Left ventricle myocardium inferior (tissue), 1 donor: ENCODE measurements at regions not wholly inside any gene's neighbourhood (a gene's known extent, or its start where the extent isn't known, plus 50 kb on each side); places are given as distances from the start of the nearest gene placed in this dataset.

ENCODE experiments used
- DNase-seq: peaks from one replicate; pipeline ENCODE4 v3.0.0-alpha.2; 2020
- H3K27ac ChIP-seq: fragments of 200-600 bp; replicated peaks from 2 replicates; pipeline ENCODE4 v1.8.0; 2021
- H3K27me3 ChIP-seq: fragments of 200-600 bp; 2 replicates; pipeline ENCODE4 v1.8.0; 2021; ENCODE audit warnings: low read depth
- H3K36me3 ChIP-seq: fragments of 200-600 bp; 2 replicates; pipeline ENCODE4 v1.8.0; 2021
- H3K4me1 ChIP-seq: fragments of 200-600 bp; 2 replicates; pipeline ENCODE4 v1.8.0; 2021
- H3K4me3 ChIP-seq: fragments of 200-600 bp; 2 replicates; pipeline ENCODE4 v1.8.0; 2021; ENCODE audit warnings: mild to moderate bottlenecking, moderate library complexity
- H3K9me3 ChIP-seq: fragments of 200-600 bp; replicated peaks from 2 replicates; pipeline ENCODE4 v1.8.0; 2021
- intact Hi-C: fragments of 100-400 bp; cut with micrococcal nuclease; formaldehyde crosslinking; loops from one replicate; pipeline ENCODE4 v1.11.0; 2022
- TF ChIP-seq, protein P1 (sequence below): fragments of 200-600 bp; IDR thresholded peaks from 2 replicates; pipeline ENCODE4 v1.8.0; 2021; ENCODE audit warnings: antibody characterized with exemption, mild to moderate bottlenecking, borderline replicate concordance
- donor health status: DM: no; HTN: yes; CAD: no; lungs with severe emphysema.

DNA sequence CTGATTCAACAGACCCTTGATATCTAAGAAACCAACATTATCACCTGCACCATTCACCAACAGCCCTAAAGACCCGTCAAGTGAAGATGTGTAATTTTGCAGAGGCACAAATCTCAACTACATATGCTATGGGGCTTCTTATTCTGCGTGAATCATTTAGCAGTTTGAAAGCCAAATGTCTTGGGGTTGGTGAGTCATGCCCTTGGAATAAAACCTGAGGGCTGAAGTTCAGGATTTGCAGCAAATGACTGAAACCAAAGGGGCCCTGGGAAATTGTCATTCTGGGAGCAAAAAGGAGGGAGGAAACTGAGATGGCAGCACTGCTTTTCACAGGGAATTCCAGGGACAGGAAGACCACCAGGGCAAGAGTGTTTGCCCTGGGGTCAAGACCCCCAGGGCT, 79.2 kb upstream of the TNR start:
- H3K9me3 ChIP-seq, result peaks cover 14% of the 10 kb centered on the region
- DNase-seq, result no peak
- no peak overlapping the region for H3K4me3 ChIP-seq
- H3K4me1 ChIP-seq, result peaks cover 3% of the 10 kb centered on the region
- TF ChIP-seq, protein P1, sequence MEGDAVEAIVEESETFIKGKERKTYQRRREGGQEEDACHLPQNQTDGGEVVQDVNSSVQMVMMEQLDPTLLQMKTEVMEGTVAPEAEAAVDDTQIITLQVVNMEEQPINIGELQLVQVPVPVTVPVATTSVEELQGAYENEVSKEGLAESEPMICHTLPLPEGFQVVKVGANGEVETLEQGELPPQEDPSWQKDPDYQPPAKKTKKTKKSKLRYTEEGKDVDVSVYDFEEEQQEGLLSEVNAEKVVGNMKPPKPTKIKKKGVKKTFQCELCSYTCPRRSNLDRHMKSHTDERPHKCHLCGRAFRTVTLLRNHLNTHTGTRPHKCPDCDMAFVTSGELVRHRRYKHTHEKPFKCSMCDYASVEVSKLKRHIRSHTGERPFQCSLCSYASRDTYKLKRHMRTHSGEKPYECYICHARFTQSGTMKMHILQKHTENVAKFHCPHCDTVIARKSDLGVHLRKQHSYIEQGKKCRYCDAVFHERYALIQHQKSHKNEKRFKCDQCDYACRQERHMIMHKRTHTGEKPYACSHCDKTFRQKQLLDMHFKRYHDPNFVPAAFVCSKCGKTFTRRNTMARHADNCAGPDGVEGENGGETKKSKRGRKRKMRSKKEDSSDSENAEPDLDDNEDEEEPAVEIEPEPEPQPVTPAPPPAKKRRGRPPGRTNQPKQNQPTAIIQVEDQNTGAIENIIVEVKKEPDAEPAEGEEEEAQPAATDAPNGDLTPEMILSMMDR, result no peak
- H3K27me3 ChIP-seq, result no peaks in the 10 kb centered on the region
- intact Hi-C loops, result no loop called here
- H3K36me3 ChIP-seq, result no peaks in the 10 kb centered on the region
- H3K27ac ChIP-seq, result no peak overlapping the region

DNA sequence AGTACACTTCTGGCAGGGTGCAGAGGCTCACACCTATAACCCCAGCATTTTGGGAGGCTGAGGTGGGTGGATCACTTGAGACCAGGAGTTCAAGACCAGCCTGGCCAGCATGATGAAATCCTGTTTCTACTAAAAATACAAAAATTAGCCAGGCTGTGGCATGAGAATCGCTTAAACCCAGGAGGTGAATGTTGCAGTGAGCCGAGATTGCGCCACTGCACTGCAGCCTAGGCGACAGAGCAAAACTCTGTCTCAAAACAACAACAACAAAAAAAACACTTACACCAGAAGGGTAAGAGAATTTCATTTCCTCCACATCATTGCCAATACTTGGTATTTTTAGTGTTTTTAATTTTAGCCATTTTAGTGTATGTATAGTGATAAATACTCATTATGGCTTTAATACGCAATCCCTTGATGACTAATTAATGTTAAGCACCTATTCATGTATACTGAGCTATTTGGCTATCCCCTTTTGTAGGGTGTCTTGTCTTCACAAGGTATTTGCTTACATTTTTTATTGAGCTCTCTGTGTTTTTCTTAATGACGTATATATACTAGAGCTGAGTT, 77.1 kb upstream of the TNR start:
- intact Hi-C loops, result no loop called here
- Histone ChIP-seq H3K4me3 (no peak overlapping the region), H3K9me3 (peaks cover 14% of the 10 kb centered on the region), H3K27ac (no peak overlapping the region), H3K27me3 (no peaks in the 10 kb centered on the region), H3K36me3 (no peaks in the 10 kb centered on the region), H3K4me1 (peaks cover 3% of the 10 kb centered on the region)
- DNase-seq, result no peak
- TF ChIP-seq, protein P1, result no peak

DNA sequence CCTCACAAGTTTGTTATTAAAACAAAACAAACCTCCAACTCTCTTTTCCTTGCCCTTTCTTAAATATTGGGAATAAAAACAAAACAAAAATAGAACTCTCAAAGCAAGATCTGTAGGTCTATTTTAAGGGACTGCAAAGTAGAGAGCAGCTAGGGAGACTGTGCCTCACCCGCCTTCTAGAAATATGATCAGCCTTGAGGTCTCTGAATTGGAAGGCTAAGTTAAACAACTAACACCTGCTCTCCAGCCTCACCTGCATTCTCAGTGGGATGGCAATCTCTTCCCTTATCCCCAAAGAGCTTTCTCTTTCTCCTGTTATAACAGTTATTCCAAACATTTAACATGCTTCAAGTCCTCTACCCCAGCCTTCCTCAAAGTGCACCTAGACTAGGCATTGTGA, 75.5 kb upstream of the TNR start:
- H3K36me3 ChIP-seq, result no peaks in the 10 kb centered on the region
- no peak overlapping the region for H3K4me3 ChIP-seq
- TF ChIP-seq, protein P1, result no peak
- no peak for DNase-seq
- intact Hi-C loops, result no loop called here
- H3K9me3 ChIP-seq, result peaks cover 14% of the 10 kb centered on the region
- H3K4me1 ChIP-seq, result peaks cover 3% of the 10 kb centered on the region
- no peaks in the 10 kb centered on the region for H3K27me3 ChIP-seq
- no peak overlapping the region for H3K27ac ChIP-seq

DNA sequence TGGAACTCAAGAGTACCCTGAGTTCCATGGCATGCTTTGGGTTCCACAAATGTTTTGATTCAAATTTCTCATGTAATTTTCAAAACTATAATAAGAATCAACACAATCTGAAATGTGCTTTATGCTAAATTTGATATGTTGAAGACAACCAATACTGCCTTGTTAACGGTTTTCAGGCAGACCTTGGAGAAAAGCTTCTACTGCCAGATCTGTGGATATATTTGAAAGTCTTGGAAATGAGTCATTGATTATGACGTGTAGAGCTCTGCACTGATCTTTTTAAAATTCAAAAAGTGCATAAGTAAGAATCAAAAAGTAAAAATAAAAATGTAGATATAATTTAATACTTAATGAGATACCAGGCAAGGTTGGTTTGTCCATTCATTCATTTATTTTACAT, 74.0 kb upstream of the TNR start:
- no peaks in the 10 kb centered on the region for H3K36me3 ChIP-seq
- no peak overlapping the region for H3K4me3 ChIP-seq
- H3K27me3 ChIP-seq, result no peaks in the 10 kb centered on the region
- intact Hi-C loops, result no loop called here
- peaks cover 14% of the 10 kb centered on the region for H3K9me3 ChIP-seq
- no peaks in the 10 kb centered on the region for H3K4me1 ChIP-seq
- H3K27ac ChIP-seq, result no peak overlapping the region
- TF ChIP-seq, protein P1, result no peak
- no peak for DNase-seq

DNA sequence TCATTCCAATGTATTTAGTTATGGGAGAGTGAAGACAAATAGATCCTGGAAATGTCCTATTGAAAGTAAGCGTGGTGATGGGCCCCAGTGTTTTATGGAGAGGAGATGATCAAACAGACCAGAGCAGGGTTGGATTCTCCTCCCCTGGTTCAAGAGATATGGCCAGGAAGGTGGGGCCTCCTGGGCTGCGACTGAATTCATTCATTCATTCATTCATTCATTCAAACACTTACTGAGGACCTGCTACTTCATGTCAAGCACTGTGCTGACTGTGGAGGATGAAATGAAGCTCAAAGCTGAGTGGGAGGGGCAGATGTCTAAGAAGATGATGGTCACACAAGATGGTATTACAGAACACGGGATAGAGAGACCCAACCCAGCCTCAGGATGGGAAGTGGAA, 71.5 kb upstream of the TNR start:
- Histone ChIP-seq H3K9me3 (peaks cover 5% of the 10 kb centered on the region), H3K27me3 (no peaks in the 10 kb centered on the region), H3K36me3 (no peaks in the 10 kb centered on the region), H3K27ac (no peak overlapping the region), H3K4me1 (no peaks in the 10 kb centered on the region), H3K4me3 (no peak overlapping the region)
- DNase-seq, result no peak
- TF ChIP-seq, protein P1, result no peak
- intact Hi-C loops, result no loop called here

DNA sequence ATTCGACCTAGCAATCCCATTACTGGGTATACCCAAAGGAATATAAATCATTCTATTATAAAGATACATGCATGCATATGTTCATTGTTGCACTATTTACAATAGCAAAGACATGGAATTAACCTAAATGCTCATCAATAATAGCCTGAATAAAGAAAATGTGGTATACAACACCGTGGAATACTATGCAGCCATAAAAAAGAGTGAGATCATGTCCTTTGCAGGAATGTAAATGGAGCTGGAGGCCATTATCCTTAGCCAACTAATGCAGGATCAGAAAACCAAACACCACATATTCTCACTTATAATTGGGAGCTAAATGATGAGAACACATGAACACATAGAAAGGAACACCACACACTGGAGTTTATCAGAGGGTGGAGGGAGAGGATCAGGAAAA, 69.5 kb upstream of the TNR start:
- H3K4me3 ChIP-seq, result no peak overlapping the region
- H3K27ac ChIP-seq, result no peak overlapping the region
- H3K9me3 ChIP-seq, result no peaks in the 10 kb centered on the region
- H3K4me1 ChIP-seq, result no peaks in the 10 kb centered on the region
- DNase-seq, result no peak
- H3K27me3 ChIP-seq, result no peaks in the 10 kb centered on the region
- H3K36me3 ChIP-seq, result no peaks in the 10 kb centered on the region
- TF ChIP-seq, protein P1, result no peak
- intact Hi-C loops, result no loop called here
